ENCODE measurements at regions not wholly inside any gene's neighbourhood (a gene's known extent, or its start where the extent isn't known, plus 50 kb on each side); places are given as distances from the start of the nearest gene placed in this dataset.
A peak's percentile ranks its signal among the peaks of the same experiment; 100 is the strongest.

GRCh38 chr7:22629056-22629455 lies 97.9 kb upstream of the IL6 start:
- no peak for DNase-seq (ENCODE audit: low read depth, low spot score)
- H3K27ac ChIP-seq, result no peak overlapping the region

GRCh38 chr7:22628112-22628511 lies 98.9 kb upstream of the IL6 start:
- DNase-seq (ENCODE audit: low read depth, low spot score), result no peak
- H3K27ac ChIP-seq, result no peak overlapping the region

- H3K27ac ChIP-seq, result no peak overlapping the region
- DNase-seq (ENCODE audit: low read depth, low spot score), result no peak
Observed at GRCh38 chr7:22627136-22627535, 99.9 kb upstream of the IL6 start.

- no peak for DNase-seq (ENCODE audit: low read depth, low spot score)
- H3K27ac ChIP-seq, result no peak overlapping the region
Observed at GRCh38 chr7:22625251-22625650, 101.7 kb upstream of the IL6 start.

GRCh38 chr7:22624781-22625180 lies 102.2 kb upstream of the IL6 start:
- no peak overlapping the region for H3K27ac ChIP-seq
- DNase-seq (ENCODE audit: low read depth, low spot score), result no peak

GRCh38 chr7:22622116-22622785 lies 104.7 kb upstream of the IL6 start:
- DNase-seq (ENCODE audit: low read depth, low spot score), result no peak
- no peak overlapping the region for H3K27ac ChIP-seq

- no peak overlapping the region for H3K27ac ChIP-seq
- DNase-seq (ENCODE audit: low read depth, low spot score), result no peak
Observed at GRCh38 chr7:22618528-22618927, 108.5 kb upstream of the IL6 start.

- DNase-seq (ENCODE audit: low read depth, low spot score), result no peak
- H3K27ac ChIP-seq, result no peak overlapping the region
Observed at GRCh38 chr7:22617166-22617565, 109.8 kb upstream of the IL6 start.

GRCh38 chr7:22613496-22613895 lies 113.5 kb upstream of the IL6 start:
- no peak for DNase-seq (ENCODE audit: low read depth, low spot score)
- no peak overlapping the region for H3K27ac ChIP-seq

GRCh38 chr7:22612776-22613175 lies 112.8 kb upstream of the STEAP1B start:
- no peak for DNase-seq (ENCODE audit: low read depth, low spot score)
- no peak overlapping the region for H3K27ac ChIP-seq

GRCh38 chr7:22611758-22612079 lies 111.7 kb upstream of the STEAP1B start:
- no peak for DNase-seq (ENCODE audit: low read depth, low spot score)
- no peak overlapping the region for H3K27ac ChIP-seq

- no peak for DNase-seq (ENCODE audit: low read depth, low spot score)
- no peak overlapping the region for H3K27ac ChIP-seq
Observed at GRCh38 chr7:22610951-22611757, 111.2 kb upstream of the STEAP1B start.

- no peak overlapping the region for H3K27ac ChIP-seq
- no peak for DNase-seq (ENCODE audit: low read depth, low spot score)
Observed at GRCh38 chr7:22610263-22610662, 110.3 kb upstream of the STEAP1B start.

GRCh38 chr7:22607180-22607579 lies 107.2 kb upstream of the STEAP1B start:
- H3K27ac ChIP-seq, result no peak overlapping the region
- no peak for DNase-seq (ENCODE audit: low read depth, low spot score)

GRCh38 chr7:22604246-22604645 lies 104.3 kb upstream of the STEAP1B start:
- H3K27ac ChIP-seq, result no peak overlapping the region
- DNase-seq (ENCODE audit: low read depth, low spot score), result no peak

GRCh38 chr7:22601812-22602565 lies 102.0 kb upstream of the STEAP1B start:
- H3K27ac ChIP-seq, result no peak overlapping the region
- DNase-seq (ENCODE audit: low read depth, low spot score), result no peak

- no peak for DNase-seq (ENCODE audit: low read depth, low spot score)
- H3K27ac ChIP-seq, result no peak overlapping the region
Observed at GRCh38 chr7:22601408-22601807, 101.4 kb upstream of the STEAP1B start.

- DNase-seq (ENCODE audit: low read depth, low spot score), result no peak
- no peak overlapping the region for H3K27ac ChIP-seq
Observed at GRCh38 chr7:22601003-22601402, 101.0 kb upstream of the STEAP1B start.

GRCh38 chr7:22598318-22598920 lies 98.4 kb upstream of the STEAP1B start:
- DNase-seq (ENCODE audit: low read depth, low spot score), result no peak
- H3K27ac ChIP-seq, result peak overlapping the region; percentile 25

- no peak for DNase-seq (ENCODE audit: low read depth, low spot score)
- peak overlapping the region; percentile 25 for H3K27ac ChIP-seq
Observed at GRCh38 chr7:22597844-22598243, 97.9 kb upstream of the STEAP1B start.

Measured in epithelial cell of prostate (primary cell).